ENCODE measurements at regions not wholly inside any gene's neighbourhood (a gene's known extent, or its start where the extent isn't known, plus 50 kb on each side); places are given as distances from the start of the nearest gene placed in this dataset.

GRCh38 chr4:164412246-164412645 lies 341.7 kb upstream of the SMIM31 start:
- Histone ChIP-seq H3K27ac (no peak overlapping the region), H3K4me1 (ENCODE audit: control insufficient read depth in 1 of 2, low read depth in 2 of 2) (no peaks in the 10 kb centered on the region)

GRCh38 chr4:164413743-164414142 lies 340.2 kb upstream of the SMIM31 start:
- DNase-seq (ENCODE audit: low spot score), result no peak
- Histone ChIP-seq H3K9me3 (no peaks in the 10 kb centered on the region), H3K27ac (no peak overlapping the region), H3K36me3 (no peaks in the 10 kb centered on the region), H3K4me1 (ENCODE audit: control insufficient read depth in 1 of 2, low read depth in 2 of 2) (no peaks in the 10 kb centered on the region), H3K27me3 (replicated peaks; ENCODE audit: insufficient read depth) (no peaks in the 10 kb centered on the region), H3K4me3 (no peak overlapping the region)
- no peak for ATAC-seq (ENCODE audit: insufficient number of reproducible peaks, low FRiP score, low read depth)
- no peak for TF ChIP-seq CTCF (IDR thresholded peaks at IDR 0.05)

More at GRCh38 chr4:164412246-164412645, 341.7 kb upstream of the SMIM31 start:
- no peak for TF ChIP-seq CTCF (IDR thresholded peaks at IDR 0.05)
- no peak for ATAC-seq (ENCODE audit: insufficient number of reproducible peaks, low FRiP score, low read depth)
- no peaks in the 10 kb centered on the region for H3K27me3 ChIP-seq (replicated peaks; ENCODE audit: insufficient read depth)
- no peak for DNase-seq (ENCODE audit: low spot score)
- no peaks in the 10 kb centered on the region for H3K36me3 ChIP-seq
- no peaks in the 10 kb centered on the region for H3K9me3 ChIP-seq
- no peak overlapping the region for H3K4me3 ChIP-seq

GRCh38 chr4:164423819-164424218 lies 330.1 kb upstream of the SMIM31 start:
- no peak for TF ChIP-seq CTCF (IDR thresholded peaks at IDR 0.05)
- no peaks in the 10 kb centered on the region for H3K36me3 ChIP-seq
- DNase-seq (ENCODE audit: low spot score), result no peak
- no peak for ATAC-seq (ENCODE audit: insufficient number of reproducible peaks, low FRiP score, low read depth)
- no peak overlapping the region for H3K27ac ChIP-seq
- no peaks in the 10 kb centered on the region for H3K27me3 ChIP-seq (replicated peaks; ENCODE audit: insufficient read depth)
- peaks cover 3% of the 10 kb centered on the region for H3K9me3 ChIP-seq
- H3K4me1 ChIP-seq (ENCODE audit: control insufficient read depth in 1 of 2, low read depth in 2 of 2), result no peaks in the 10 kb centered on the region
- no peak overlapping the region for H3K4me3 ChIP-seq

- H3K4me3 ChIP-seq, result no peak overlapping the region
- no peaks in the 10 kb centered on the region for H3K4me1 ChIP-seq (ENCODE audit: control insufficient read depth in 1 of 2, low read depth in 2 of 2)
- no peak for ATAC-seq (ENCODE audit: insufficient number of reproducible peaks, low FRiP score, low read depth)
Measured at GRCh38 chr4:164424846-164425245, 329.1 kb upstream of the SMIM31 start.

GRCh38 chr4:164428561-164428960 lies 325.4 kb upstream of the SMIM31 start:
- H3K4me3 ChIP-seq, result no peak overlapping the region
- no peak for TF ChIP-seq CTCF (IDR thresholded peaks at IDR 0.05)
- H3K9me3 ChIP-seq, result no peaks in the 10 kb centered on the region
- H3K36me3 ChIP-seq, result no peaks in the 10 kb centered on the region
- ATAC-seq (ENCODE audit: insufficient number of reproducible peaks, low FRiP score, low read depth) (no peak), DNase-seq (ENCODE audit: low spot score) (no peak)
- no peaks in the 10 kb centered on the region for H3K4me1 ChIP-seq (ENCODE audit: control insufficient read depth in 1 of 2, low read depth in 2 of 2)
- H3K27ac ChIP-seq, result no peak overlapping the region
- H3K27me3 ChIP-seq (replicated peaks; ENCODE audit: insufficient read depth), result no peaks in the 10 kb centered on the region

More at GRCh38 chr4:164424846-164425245, 329.1 kb upstream of the SMIM31 start:
- H3K27ac ChIP-seq, result no peak overlapping the region
- no peak for DNase-seq (ENCODE audit: low spot score)
- no peaks in the 10 kb centered on the region for H3K27me3 ChIP-seq (replicated peaks; ENCODE audit: insufficient read depth)
- H3K36me3 ChIP-seq, result no peaks in the 10 kb centered on the region
- H3K9me3 ChIP-seq, result peaks cover 3% of the 10 kb centered on the region
- no peak for TF ChIP-seq CTCF (IDR thresholded peaks at IDR 0.05)
